Neural cell (in vitro differentiated cells): ENCODE measurements at regions not wholly inside any gene's neighbourhood (a gene's known extent, or its start where the extent isn't known, plus 50 kb on each side); places are given as distances from the start of the nearest gene placed in this dataset.

Source experiments
- H2AFZ ChIP-seq: fragments of 200-600, 300-800 bp; sonication (generic), shearing (Covaris generic); 2 replicates; pipeline ENCODE4 v1.6.0; 2014; ENCODE audit warnings: low read depth, mild to moderate bottlenecking, antibody characterized with exemption, low read length, moderate library complexity
- H3F3A ChIP-seq: fragments of 200-600 bp; shearing (Covaris generic); 2 replicates; pipeline ENCODE4 v1.6.1; 2016; ENCODE audit warnings: mild to moderate bottlenecking, moderate library complexity, mixed read lengths, antibody characterized with exemption, low read length; ENCODE audit not compliant: insufficient read depth, poor library complexity, severe bottlenecking
- H3K27ac ChIP-seq: fragments of 200-600, 300-800 bp; sonication (generic), shearing (Covaris generic); 2 replicates; pipeline ENCODE4 v1.5.1; 2014; ENCODE audit warnings: mild to moderate bottlenecking, low read length, moderate library complexity
- H3K27me3 ChIP-seq: fragments of 300-800, 200-600 bp; sonication (generic), shearing (Covaris generic); 2 replicates; pipeline ENCODE4 v1.6.0; 2014; ENCODE audit warnings: mild to moderate bottlenecking, low read depth, low read length, moderate library complexity; ENCODE audit not compliant: insufficient read depth
- H3K36me3 ChIP-seq: fragments of 300-800, 200-600 bp; sonication (generic), shearing (Covaris generic); 2 replicates; pipeline ENCODE4 v1.5.1; 2014; ENCODE audit warnings: mild to moderate bottlenecking, antibody characterized with exemption, low read length, moderate library complexity; ENCODE audit not compliant: insufficient read depth
- H3K4me2 ChIP-seq: fragments of 300-800, 200-600 bp; sonication (generic), shearing (Covaris generic); 2 replicates; pipeline ENCODE4 v1.6.0; 2014; ENCODE audit warnings: mild to moderate bottlenecking, low read length
- H3K4me3 ChIP-seq: fragments of 300-800, 200-600 bp; sonication (generic), shearing (Covaris generic); 2 replicates; pipeline ENCODE4 v1.5.1; 2014; ENCODE audit warnings: mild to moderate bottlenecking, low read length, moderate library complexity
- H3K79me2 ChIP-seq: fragments of 200-600 bp; shearing (Covaris generic); replicated peaks from 2 replicates; pipeline ENCODE4 v1.6.0; 2014; ENCODE audit warnings: mild to moderate bottlenecking, low read length, moderate library complexity; ENCODE audit not compliant: insufficient read depth
- H3K9ac ChIP-seq: fragments of 300-800, 200-600 bp; sonication (generic), shearing (Covaris generic); 2 replicates; pipeline ENCODE4 v1.6.1; 2016; ENCODE audit warnings: mild to moderate bottlenecking, low read length, mixed read lengths
- H3K9me2 ChIP-seq: fragments of 200-600 bp; shearing (Covaris generic); 2 replicates; pipeline ENCODE4 v1.6.1; 2016; ENCODE audit warnings: mild to moderate bottlenecking, low read length, mixed read lengths; ENCODE audit not compliant: insufficient read depth
- H3K9me3 ChIP-seq: fragments of 200-600, 300-800 bp; sonication (generic), shearing (Covaris generic); 2 replicates; pipeline ENCODE4 v1.6.1; 2016; ENCODE audit warnings: mild to moderate bottlenecking, mixed run types, low read length, moderate library complexity, mixed read lengths
- H4K20me1 ChIP-seq: fragments of 200-600 bp; shearing (Covaris generic); 2 replicates; pipeline ENCODE4 v1.6.1; 2016; ENCODE audit warnings: mild to moderate bottlenecking, mixed run types; ENCODE audit not compliant: insufficient read depth
- CTCF ChIP-seq: fragments of 450-650 bp; IDR thresholded peaks from 2 replicates; pipeline ENCODE4 v1.5.1; 2014; ENCODE audit warnings: antibody characterized with exemption, mild to moderate bottlenecking, moderate library complexity; ENCODE audit not compliant: poor library complexity, severe bottlenecking
- EP300 ChIP-seq: fragments of 450-650 bp; conservative IDR thresholded peaks from 2 replicates; pipeline ENCODE4 v1.6.1; 2014; ENCODE audit warnings: antibody characterized with exemption, mild to moderate bottlenecking, moderate library complexity; ENCODE audit not compliant: poor library complexity, severe bottlenecking
- EZH2 ChIP-seq: fragments of 200-600, 300-800 bp; shearing (Covaris generic), sonication (generic); IDR thresholded peaks from 2 replicates; pipeline ENCODE4 v1.6.1; 2014; ENCODE audit warnings: antibody characterized with exemption, low read length, borderline replicate concordance, mild to moderate bottlenecking; ENCODE audit not compliant: insufficient read depth, poor library complexity, severe bottlenecking
- MXI1 ChIP-seq: fragments of 450-650 bp; conservative IDR thresholded peaks from 2 replicates; pipeline ENCODE4 v1.6.1; 2014; ENCODE audit warnings: antibody characterized with exemption, mild to moderate bottlenecking; ENCODE audit not compliant: poor library complexity, severe bottlenecking
- POLR2AphosphoS5 ChIP-seq: IDR thresholded peaks from 2 replicates; pipeline ENCODE4 v1.6.1; 2012
- RAD21 ChIP-seq: fragments of 450-650 bp; conservative IDR thresholded peaks from 2 replicates; pipeline ENCODE4 v1.6.1; 2014; ENCODE audit warnings: antibody characterized with exemption, mild to moderate bottlenecking, moderate library complexity
- SMC3 ChIP-seq: fragments of 450-650 bp; conservative IDR thresholded peaks from 2 replicates; pipeline ENCODE4 v1.6.1; 2014; ENCODE audit warnings: antibody characterized with exemption, mild to moderate bottlenecking, moderate library complexity; ENCODE audit not compliant: poor library complexity
- TAF1 ChIP-seq: IDR thresholded peaks from 2 replicates; pipeline ENCODE4 v1.6.1; 2012; ENCODE audit warnings: low read depth
- TF ChIP-seq, protein P1 (sequence below): IDR thresholded peaks from 2 replicates; pipeline ENCODE4 v1.6.1; 2012; ENCODE audit warnings: borderline replicate concordance

DNA sequence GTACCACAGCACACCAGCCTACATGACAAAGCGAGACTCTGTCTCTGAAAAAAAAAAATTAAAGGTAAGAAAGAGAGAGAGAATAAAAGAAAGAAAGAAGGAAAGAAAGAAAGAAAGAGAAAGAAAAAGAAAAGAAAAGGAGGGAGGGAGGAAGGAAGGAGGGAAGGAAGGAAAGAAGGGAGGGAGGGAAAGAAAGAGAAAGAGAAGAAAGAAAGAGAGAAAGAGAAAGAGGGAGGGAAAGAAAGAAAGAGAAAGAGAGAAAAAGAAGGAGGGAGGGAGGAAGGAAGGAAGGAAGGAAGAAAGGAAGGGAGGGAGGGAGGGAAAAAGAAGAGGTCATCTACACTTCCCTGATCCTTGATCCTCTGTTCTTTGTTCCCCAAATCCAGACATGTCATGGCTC, 104.8 kb upstream of the GJB5 start:
- no peaks in the 10 kb centered on the region for H3K9me3 ChIP-seq
- H3K9ac ChIP-seq: no peak overlapping the region
- H3K36me3 ChIP-seq: no peaks in the 10 kb centered on the region
- TF ChIP-seq SMC3 (no peak), EZH2 (no peak), POLR2AphosphoS5 (no peak), MXI1 (no peak), EP300 (no peak), RAD21 (no peak)
- TF ChIP-seq, protein P1, sequence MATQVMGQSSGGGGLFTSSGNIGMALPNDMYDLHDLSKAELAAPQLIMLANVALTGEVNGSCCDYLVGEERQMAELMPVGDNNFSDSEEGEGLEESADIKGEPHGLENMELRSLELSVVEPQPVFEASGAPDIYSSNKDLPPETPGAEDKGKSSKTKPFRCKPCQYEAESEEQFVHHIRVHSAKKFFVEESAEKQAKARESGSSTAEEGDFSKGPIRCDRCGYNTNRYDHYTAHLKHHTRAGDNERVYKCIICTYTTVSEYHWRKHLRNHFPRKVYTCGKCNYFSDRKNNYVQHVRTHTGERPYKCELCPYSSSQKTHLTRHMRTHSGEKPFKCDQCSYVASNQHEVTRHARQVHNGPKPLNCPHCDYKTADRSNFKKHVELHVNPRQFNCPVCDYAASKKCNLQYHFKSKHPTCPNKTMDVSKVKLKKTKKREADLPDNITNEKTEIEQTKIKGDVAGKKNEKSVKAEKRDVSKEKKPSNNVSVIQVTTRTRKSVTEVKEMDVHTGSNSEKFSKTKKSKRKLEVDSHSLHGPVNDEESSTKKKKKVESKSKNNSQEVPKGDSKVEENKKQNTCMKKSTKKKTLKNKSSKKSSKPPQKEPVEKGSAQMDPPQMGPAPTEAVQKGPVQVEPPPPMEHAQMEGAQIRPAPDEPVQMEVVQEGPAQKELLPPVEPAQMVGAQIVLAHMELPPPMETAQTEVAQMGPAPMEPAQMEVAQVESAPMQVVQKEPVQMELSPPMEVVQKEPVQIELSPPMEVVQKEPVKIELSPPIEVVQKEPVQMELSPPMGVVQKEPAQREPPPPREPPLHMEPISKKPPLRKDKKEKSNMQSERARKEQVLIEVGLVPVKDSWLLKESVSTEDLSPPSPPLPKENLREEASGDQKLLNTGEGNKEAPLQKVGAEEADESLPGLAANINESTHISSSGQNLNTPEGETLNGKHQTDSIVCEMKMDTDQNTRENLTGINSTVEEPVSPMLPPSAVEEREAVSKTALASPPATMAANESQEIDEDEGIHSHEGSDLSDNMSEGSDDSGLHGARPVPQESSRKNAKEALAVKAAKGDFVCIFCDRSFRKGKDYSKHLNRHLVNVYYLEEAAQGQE: no peak
- H2AFZ ChIP-seq: no peak overlapping the region
- H3K27me3 ChIP-seq: no peaks in the 10 kb centered on the region
- H3K9me2 ChIP-seq: no peaks in the 10 kb centered on the region
- no peak overlapping the region for H3K27ac ChIP-seq
- H3K4me3 ChIP-seq: no peak overlapping the region
- no peaks in the 10 kb centered on the region for H3K79me2 ChIP-seq
- H3F3A ChIP-seq: no peaks in the 10 kb centered on the region
- no peak overlapping the region for H3K4me2 ChIP-seq
- H4K20me1 ChIP-seq: no peaks in the 10 kb centered on the region

- Histone ChIP-seq H3K79me2 (no peaks in the 10 kb centered on the region), H3K27me3 (no peaks in the 10 kb centered on the region), H3K36me3 (no peaks in the 10 kb centered on the region), H3F3A (no peaks in the 10 kb centered on the region), H2AFZ (no peak overlapping the region), H3K4me2 (no peak overlapping the region), H4K20me1 (no peaks in the 10 kb centered on the region), H3K9me2 (no peaks in the 10 kb centered on the region), H3K9ac (no peak overlapping the region), H3K27ac (no peak overlapping the region), H3K9me3 (no peaks in the 10 kb centered on the region), H3K4me3 (no peak overlapping the region)
- TF ChIP-seq EP300 (no peak), TAF1 (no peak), RAD21 (no peak)
Measured at GRCh38 chr1:34650800-34651199, 104.0 kb upstream of the GJB5 start.

DNA sequence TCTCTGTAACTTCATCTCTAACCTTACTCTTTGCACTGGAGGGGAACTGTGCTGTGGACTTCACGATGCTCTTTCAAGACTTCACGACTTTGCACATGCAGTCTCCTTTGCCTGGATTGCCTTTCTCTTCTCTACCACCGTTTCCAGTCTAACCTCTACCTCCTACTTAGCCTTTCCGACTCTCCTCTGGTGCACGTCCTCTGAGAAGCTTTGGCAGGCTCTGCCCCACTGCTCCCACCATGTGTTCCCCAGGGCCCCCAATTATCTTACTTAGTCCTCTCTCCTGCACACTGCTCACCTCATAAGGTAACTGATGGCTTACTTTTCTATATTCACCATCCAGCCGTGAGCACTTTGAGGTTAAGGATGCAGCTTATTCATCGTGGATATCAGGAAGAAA, 101.7 kb upstream of the GJB5 start:
- Histone ChIP-seq H3K9me3 (no peaks in the 10 kb centered on the region), H3K9ac (no peak overlapping the region), H3K27ac (no peak overlapping the region), H2AFZ (no peak overlapping the region), H3K27me3 (no peaks in the 10 kb centered on the region), H4K20me1 (no peaks in the 10 kb centered on the region), H3K4me3 (no peak overlapping the region), H3F3A (no peaks in the 10 kb centered on the region), H3K36me3 (no peaks in the 10 kb centered on the region), H3K9me2 (no peaks in the 10 kb centered on the region), H3K79me2 (no peaks in the 10 kb centered on the region), H3K4me2 (no peak overlapping the region)
- no peak for TF ChIP-seq SMC3
- no peak for TF ChIP-seq EZH2
- TF ChIP-seq POLR2AphosphoS5: no peak
- no peak for TF ChIP-seq TAF1
- no peak for TF ChIP-seq MXI1
- TF ChIP-seq RAD21: no peak
- TF ChIP-seq, protein P1: no peak
- no peak for TF ChIP-seq EP300
- no peak for TF ChIP-seq CTCF
